HG03064 (cell line): ENCODE measurements at regions not wholly inside any gene's neighbourhood (a gene's known extent, or its start where the extent isn't known, plus 50 kb on each side); places are given as distances from the start of the nearest gene placed in this dataset.
"Not testable (repeated sequence)": the region's sequence is repeated elsewhere in the genome, so short reads cannot be mapped to it uniquely, and the experiment has no call there.

ENCODE experiments used
- ATAC-seq: cut with Tn5 transposase; IDR thresholded peaks from one replicate; pipeline ENCODE4 v1.9.1; 2021; ENCODE audit warnings: low read depth; ENCODE audit not compliant: unreplicated experiment

GRCh38 chr5:124021776-124022175, 509.8 kb downstream of the CSNK1G3 start:
- no peak for ATAC-seq

GRCh38 chr5:124021066-124021641, 509.2 kb downstream of the CSNK1G3 start:
- no peak for ATAC-seq

GRCh38 chr5:124017321-124017720, 505.3 kb downstream of the CSNK1G3 start:
- ATAC-seq: not testable (repeated sequence)

GRCh38 chr5:124007675-124008398, 495.9 kb downstream of the CSNK1G3 start:
- no peak for ATAC-seq

GRCh38 chr5:124001036-124001615, 489.1 kb downstream of the CSNK1G3 start:
- no peak for ATAC-seq

- ATAC-seq: no peak
These were observed 488.6 kb downstream of the CSNK1G3 start for GRCh38 chr5:124000538-124000937.

GRCh38 chr5:123997462-123998215, 485.7 kb downstream of the CSNK1G3 start:
- no peak for ATAC-seq

GRCh38 chr5:123997064-123997461, 485.1 kb downstream of the CSNK1G3 start:
- no peak for ATAC-seq

- ATAC-seq: no peak
These were observed 480.7 kb downstream of the CSNK1G3 start for GRCh38 chr5:123992641-123993040.

GRCh38 chr5:123987956-123988355, 476.0 kb downstream of the CSNK1G3 start:
- no peak for ATAC-seq

- ATAC-seq: no peak
These were observed 464.5 kb downstream of the CSNK1G3 start for GRCh38 chr5:123976379-123977033.

GRCh38 chr5:123975521-123975920, 463.5 kb downstream of the CSNK1G3 start:
- ATAC-seq: not testable (repeated sequence)

- no peak for ATAC-seq
These were observed 454.8 kb downstream of the CSNK1G3 start for GRCh38 chr5:123966781-123967180.

- no peak for ATAC-seq
These were observed 453.6 kb downstream of the CSNK1G3 start for GRCh38 chr5:123965626-123966025.

GRCh38 chr5:123964884-123965283, 452.9 kb downstream of the CSNK1G3 start:
- no peak for ATAC-seq

- no peak for ATAC-seq
These were observed 448.5 kb downstream of the CSNK1G3 start for GRCh38 chr5:123960526-123960925.

- ATAC-seq: no peak
These were observed 439.6 kb downstream of the CSNK1G3 start for GRCh38 chr5:123951582-123951977.

GRCh38 chr5:123950701-123951581, 439.0 kb downstream of the CSNK1G3 start:
- no peak for ATAC-seq

- ATAC-seq: no peak
These were observed 437.9 kb downstream of the CSNK1G3 start for GRCh38 chr5:123949807-123950340.
